Skeletal muscle satellite cell (primary cell): ENCODE measurements at regions not wholly inside any gene's neighbourhood (a gene's known extent, or its start where the extent isn't known, plus 50 kb on each side); places are given as distances from the start of the nearest gene placed in this dataset.

Experiments
- H3K27me3 ChIP-seq: 2 replicates; pipeline ENCODE4 v1.7.0; 2013; ENCODE audit warnings: low read length; ENCODE audit not compliant: control insufficient read depth, insufficient read depth
- H3K36me3 ChIP-seq: 2 replicates; pipeline ENCODE4 v1.7.0; 2013; ENCODE audit warnings: mild to moderate bottlenecking, control low read depth, low read length; ENCODE audit not compliant: insufficient read depth
- H3K4me1 ChIP-seq: 2 replicates; pipeline ENCODE4 v1.7.0; 2013; ENCODE audit warnings: low read length; ENCODE audit not compliant: control insufficient read depth, insufficient read depth
- H3K4me2 ChIP-seq: 2 replicates; pipeline ENCODE4 v1.7.0; 2013; ENCODE audit warnings: mild to moderate bottlenecking, low read length
- H3K4me3 ChIP-seq: 2 replicates; pipeline ENCODE4 v1.7.0; 2013; ENCODE audit warnings: low read length
- H3K9ac ChIP-seq: 2 replicates; pipeline ENCODE4 v1.7.0; 2013; ENCODE audit warnings: mild to moderate bottlenecking, low read depth, low read length, moderate library complexity
- H3K9me3 ChIP-seq: replicated peaks from 2 replicates; pipeline ENCODE4 v1.7.0; 2013; ENCODE audit warnings: mild to moderate bottlenecking, control low read depth, low read length

GRCh38 chr20:17023036-17023435 lies 203.8 kb upstream of the PCSK2 start:
- Histone ChIP-seq H3K27me3 (no peaks in the 10 kb centered on the region), H3K4me1 (no peaks in the 10 kb centered on the region), H3K4me3 (no peak overlapping the region), H3K9ac (no peak overlapping the region), H3K36me3 (no peaks in the 10 kb centered on the region), H3K9me3 (no peaks in the 10 kb centered on the region), H3K4me2 (no peak overlapping the region)

- no peak overlapping the region for H3K4me3 ChIP-seq
- no peaks in the 10 kb centered on the region for H3K36me3 ChIP-seq
- H3K27me3 ChIP-seq, result no peaks in the 10 kb centered on the region
- H3K9ac ChIP-seq, result no peak overlapping the region
- H3K9me3 ChIP-seq, result no peaks in the 10 kb centered on the region
- no peaks in the 10 kb centered on the region for H3K4me1 ChIP-seq
- H3K4me2 ChIP-seq, result no peak overlapping the region
These were observed 203.0 kb upstream of the PCSK2 start for GRCh38 chr20:17023806-17024205.

GRCh38 chr20:17024513-17025119 lies 202.2 kb upstream of the PCSK2 start:
- no peak overlapping the region for H3K9ac ChIP-seq
- H3K36me3 ChIP-seq, result no peaks in the 10 kb centered on the region
- no peak overlapping the region for H3K4me3 ChIP-seq
- no peaks in the 10 kb centered on the region for H3K4me1 ChIP-seq
- H3K9me3 ChIP-seq, result no peaks in the 10 kb centered on the region
- no peak overlapping the region for H3K4me2 ChIP-seq
- no peaks in the 10 kb centered on the region for H3K27me3 ChIP-seq

GRCh38 chr20:17026346-17026745 lies 200.5 kb upstream of the PCSK2 start:
- Histone ChIP-seq H3K27me3 (no peaks in the 10 kb centered on the region), H3K4me2 (no peak overlapping the region), H3K4me3 (no peak overlapping the region), H3K9ac (no peak overlapping the region), H3K9me3 (no peaks in the 10 kb centered on the region), H3K36me3 (no peaks in the 10 kb centered on the region), H3K4me1 (no peaks in the 10 kb centered on the region)

- no peaks in the 10 kb centered on the region for H3K9me3 ChIP-seq
- H3K9ac ChIP-seq, result no peak overlapping the region
- no peaks in the 10 kb centered on the region for H3K4me1 ChIP-seq
- H3K27me3 ChIP-seq, result no peaks in the 10 kb centered on the region
- no peak overlapping the region for H3K4me3 ChIP-seq
- no peaks in the 10 kb centered on the region for H3K36me3 ChIP-seq
- no peak overlapping the region for H3K4me2 ChIP-seq
These were observed 197.1 kb upstream of the PCSK2 start for GRCh38 chr20:17029698-17030097.

GRCh38 chr20:17036541-17036940 lies 190.3 kb upstream of the PCSK2 start:
- Histone ChIP-seq H3K36me3 (no peaks in the 10 kb centered on the region), H3K27me3 (no peaks in the 10 kb centered on the region), H3K9me3 (no peaks in the 10 kb centered on the region), H3K4me1 (no peaks in the 10 kb centered on the region), H3K4me2 (no peak overlapping the region), H3K4me3 (no peak overlapping the region), H3K9ac (no peak overlapping the region)

- Histone ChIP-seq H3K4me3 (no peak overlapping the region), H3K4me1 (no peaks in the 10 kb centered on the region), H3K27me3 (no peaks in the 10 kb centered on the region), H3K9me3 (no peaks in the 10 kb centered on the region), H3K4me2 (no peak overlapping the region), H3K36me3 (no peaks in the 10 kb centered on the region), H3K9ac (no peak overlapping the region)
These were observed 184.7 kb upstream of the PCSK2 start for GRCh38 chr20:17042122-17042521.

- H3K4me2 ChIP-seq, result no peak overlapping the region
- H3K9ac ChIP-seq, result no peak overlapping the region
- no peaks in the 10 kb centered on the region for H3K27me3 ChIP-seq
- H3K36me3 ChIP-seq, result no peaks in the 10 kb centered on the region
- no peak overlapping the region for H3K4me3 ChIP-seq
- H3K9me3 ChIP-seq, result no peaks in the 10 kb centered on the region
- H3K4me1 ChIP-seq, result no peaks in the 10 kb centered on the region
These were observed 183.5 kb upstream of the PCSK2 start for GRCh38 chr20:17043323-17043722.

- Histone ChIP-seq H3K9ac (no peak overlapping the region), H3K36me3 (no peaks in the 10 kb centered on the region), H3K9me3 (no peaks in the 10 kb centered on the region), H3K4me3 (no peak overlapping the region), H3K27me3 (no peaks in the 10 kb centered on the region), H3K4me2 (no peak overlapping the region), H3K4me1 (no peaks in the 10 kb centered on the region)
These were observed 181.9 kb upstream of the PCSK2 start for GRCh38 chr20:17044891-17045290.

GRCh38 chr20:17059465-17059864 lies 167.4 kb upstream of the PCSK2 start:
- Histone ChIP-seq H3K9ac (no peak overlapping the region), H3K27me3 (no peaks in the 10 kb centered on the region), H3K4me2 (no peak overlapping the region), H3K36me3 (no peaks in the 10 kb centered on the region), H3K4me1 (no peaks in the 10 kb centered on the region), H3K9me3 (no peaks in the 10 kb centered on the region), H3K4me3 (no peak overlapping the region)

GRCh38 chr20:17061715-17062114 lies 165.1 kb upstream of the PCSK2 start:
- no peaks in the 10 kb centered on the region for H3K36me3 ChIP-seq
- no peak overlapping the region for H3K4me3 ChIP-seq
- H3K4me2 ChIP-seq, result no peak overlapping the region
- H3K9ac ChIP-seq, result no peak overlapping the region
- H3K27me3 ChIP-seq, result no peaks in the 10 kb centered on the region
- H3K9me3 ChIP-seq, result no peaks in the 10 kb centered on the region
- H3K4me1 ChIP-seq, result no peaks in the 10 kb centered on the region

GRCh38 chr20:17062712-17063111 lies 164.1 kb upstream of the PCSK2 start:
- no peak overlapping the region for H3K9ac ChIP-seq
- H3K9me3 ChIP-seq, result no peaks in the 10 kb centered on the region
- H3K4me1 ChIP-seq, result no peaks in the 10 kb centered on the region
- H3K4me2 ChIP-seq, result no peak overlapping the region
- H3K4me3 ChIP-seq, result no peak overlapping the region
- no peaks in the 10 kb centered on the region for H3K27me3 ChIP-seq
- H3K36me3 ChIP-seq, result no peaks in the 10 kb centered on the region
